ENCODE measurements at regions not wholly inside any gene's neighbourhood (a gene's known extent, or its start where the extent isn't known, plus 50 kb on each side); places are given as distances from the start of the nearest gene placed in this dataset.

DNA sequence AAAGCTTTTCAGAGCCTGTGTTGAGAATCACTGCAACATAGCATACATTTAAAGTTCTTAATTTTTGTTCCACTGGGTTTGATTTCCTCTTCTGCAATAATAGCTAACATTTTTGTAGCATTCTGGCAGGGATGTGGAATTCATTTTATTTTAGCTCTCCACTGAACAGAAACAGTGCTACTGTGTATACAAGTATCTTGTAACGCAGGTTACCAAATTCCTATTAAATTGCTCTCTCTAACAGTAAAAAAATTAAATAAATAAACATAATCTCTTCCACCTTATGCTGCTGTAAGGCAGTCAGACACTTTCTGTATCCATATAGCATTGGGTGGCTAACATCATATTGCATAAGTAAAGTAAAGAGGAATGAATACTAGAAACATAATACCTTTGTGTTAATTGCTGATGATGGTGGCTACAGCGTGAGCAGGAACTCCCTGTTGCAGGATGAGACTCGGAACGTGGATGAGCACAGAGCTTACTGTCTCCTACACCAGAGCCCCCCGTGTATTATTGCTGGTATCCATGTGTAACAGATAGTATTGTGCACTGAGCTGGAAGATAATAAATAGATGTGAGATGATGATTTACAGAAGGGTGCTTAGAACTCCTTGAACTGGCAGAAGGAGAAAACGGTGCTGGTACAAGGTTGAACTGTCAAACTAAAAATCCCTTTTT is 276.9 kb upstream of the SNX7 start:
- no TSS peak for BruUV-seq (replicated peaks)
- Histone ChIP-seq H3K27ac (ENCODE audit: low read depth, low read length, poor library complexity, severe bottlenecking) (no peak overlapping the region), H3K4me3 (ENCODE audit: low read depth, low read length, poor library complexity, severe bottlenecking) (no peak overlapping the region), H3K36me3 (ENCODE audit: insufficient read depth, low read length, poor library complexity, severe bottlenecking) (no peaks in the 10 kb centered on the region), H3K27me3 (replicated peaks; ENCODE audit: insufficient read depth, low read depth, low read length, poor library complexity) (no peaks in the 10 kb centered on the region), H3K9me3 (ENCODE audit: low read depth, low read length, poor library complexity, severe bottlenecking) (no peaks in the 10 kb centered on the region), H3K4me1 (ENCODE audit: insufficient read depth, low read length, poor library complexity, severe bottlenecking) (peaks cover 63% of the 10 kb centered on the region)
- ChIA-PET POLR2A (ENCODE audit: low non-redundant PET) (interaction anchor here (0.5 to 0.6 kb wide), 3 partner anchors 12 to 365 kb away, joined by 3 to 4 read pairs (median 4); no protein-coding TSS in a partner anchor), CTCF (no interaction called here)
- TF ChIP-seq, protein P1, sequence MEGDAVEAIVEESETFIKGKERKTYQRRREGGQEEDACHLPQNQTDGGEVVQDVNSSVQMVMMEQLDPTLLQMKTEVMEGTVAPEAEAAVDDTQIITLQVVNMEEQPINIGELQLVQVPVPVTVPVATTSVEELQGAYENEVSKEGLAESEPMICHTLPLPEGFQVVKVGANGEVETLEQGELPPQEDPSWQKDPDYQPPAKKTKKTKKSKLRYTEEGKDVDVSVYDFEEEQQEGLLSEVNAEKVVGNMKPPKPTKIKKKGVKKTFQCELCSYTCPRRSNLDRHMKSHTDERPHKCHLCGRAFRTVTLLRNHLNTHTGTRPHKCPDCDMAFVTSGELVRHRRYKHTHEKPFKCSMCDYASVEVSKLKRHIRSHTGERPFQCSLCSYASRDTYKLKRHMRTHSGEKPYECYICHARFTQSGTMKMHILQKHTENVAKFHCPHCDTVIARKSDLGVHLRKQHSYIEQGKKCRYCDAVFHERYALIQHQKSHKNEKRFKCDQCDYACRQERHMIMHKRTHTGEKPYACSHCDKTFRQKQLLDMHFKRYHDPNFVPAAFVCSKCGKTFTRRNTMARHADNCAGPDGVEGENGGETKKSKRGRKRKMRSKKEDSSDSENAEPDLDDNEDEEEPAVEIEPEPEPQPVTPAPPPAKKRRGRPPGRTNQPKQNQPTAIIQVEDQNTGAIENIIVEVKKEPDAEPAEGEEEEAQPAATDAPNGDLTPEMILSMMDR (conservative IDR thresholded peaks at IDR 0.05; ENCODE audit: low read depth, low read length) = no peak
- no peak for TF ChIP-seq EZH2 (IDR thresholded peaks at IDR 0.05; ENCODE audit: borderline replicate concordance, low read depth, low read length, poor library complexity, severe bottlenecking)
- intact Hi-C loops (cut with micrococcal nuclease; ENCODE audit: unreplicated experiment) = no loop called here
- DNase-seq (ENCODE audit: low spot score) = no peak

DNA sequence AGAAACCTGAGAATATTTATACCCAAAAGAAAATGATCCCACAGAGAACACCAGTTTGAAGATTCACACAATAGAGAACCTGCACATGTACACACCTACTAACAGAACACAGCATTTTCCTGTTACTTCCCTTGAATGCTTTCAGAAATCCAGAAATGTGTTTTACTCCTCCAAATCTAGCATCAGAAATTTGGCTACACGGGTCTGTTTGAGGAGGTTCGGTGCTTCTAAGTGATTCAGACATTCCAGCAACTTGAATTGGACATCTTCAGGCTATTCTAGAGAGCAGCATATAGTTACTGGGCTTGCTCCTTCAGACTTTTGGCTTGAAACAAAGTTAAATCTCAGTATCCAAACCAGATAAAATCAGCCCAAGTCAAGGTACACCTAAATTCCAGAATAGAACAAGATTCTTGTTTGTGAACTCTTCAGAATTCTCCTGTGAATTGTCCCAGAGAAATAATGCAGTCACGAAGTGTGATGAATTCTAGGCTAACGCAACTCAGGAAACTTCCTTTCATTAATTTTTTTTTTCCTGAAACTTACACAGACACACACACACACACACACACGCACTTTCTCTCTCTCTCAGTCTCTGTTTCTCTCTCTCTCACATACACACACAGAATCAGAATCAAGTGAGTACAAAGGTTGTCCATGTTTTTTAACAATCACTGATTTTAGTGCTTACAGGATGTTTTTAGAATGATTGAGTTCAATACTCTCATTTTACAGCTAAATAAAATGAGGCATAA is 278.4 kb upstream of the SNX7 start:
- ChIA-PET POLR2A (ENCODE audit: low non-redundant PET) (no interaction called here), CTCF (no interaction called here)
- Histone ChIP-seq H3K4me3 (ENCODE audit: low read depth, low read length, poor library complexity, severe bottlenecking) (no peak overlapping the region), H3K4me1 (ENCODE audit: insufficient read depth, low read length, poor library complexity, severe bottlenecking) (peaks cover 50% of the 10 kb centered on the region), H3K36me3 (ENCODE audit: insufficient read depth, low read length, poor library complexity, severe bottlenecking) (no peaks in the 10 kb centered on the region), H3K9me3 (ENCODE audit: low read depth, low read length, poor library complexity, severe bottlenecking) (no peaks in the 10 kb centered on the region), H3K27ac (ENCODE audit: low read depth, low read length, poor library complexity, severe bottlenecking) (no peak overlapping the region), H3K27me3 (replicated peaks; ENCODE audit: insufficient read depth, low read depth, low read length, poor library complexity) (no peaks in the 10 kb centered on the region)
- intact Hi-C loops (cut with micrococcal nuclease; ENCODE audit: unreplicated experiment) = no loop called here
- no peak for DNase-seq (ENCODE audit: low spot score)
- TF ChIP-seq, protein P1 (conservative IDR thresholded peaks at IDR 0.05; ENCODE audit: low read depth, low read length) = no peak
- no peak for TF ChIP-seq EZH2 (IDR thresholded peaks at IDR 0.05; ENCODE audit: borderline replicate concordance, low read depth, low read length, poor library complexity, severe bottlenecking)
- no TSS peak for BruUV-seq (replicated peaks)

DNA sequence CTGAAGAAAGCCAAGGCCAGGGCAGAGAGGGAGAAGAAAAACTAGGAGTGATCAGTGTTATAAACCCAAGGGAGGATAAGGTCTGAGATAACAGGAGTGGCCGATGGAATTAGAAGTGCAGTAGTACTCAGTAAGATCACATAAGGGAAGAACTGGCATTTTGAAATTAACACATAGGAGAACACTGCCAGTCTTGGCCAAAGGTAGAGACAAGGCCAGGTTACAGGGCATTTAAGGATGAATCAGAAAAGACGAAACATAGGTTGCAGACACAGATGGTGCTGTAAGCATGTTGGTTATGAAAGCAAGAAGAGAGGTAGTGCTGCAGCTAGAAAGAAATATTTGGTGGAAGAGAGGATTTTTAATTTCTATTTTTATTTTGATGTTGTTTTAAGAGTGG is 278.9 kb upstream of the SNX7 start:
- POLR2A ChIA-PET (ENCODE audit: low non-redundant PET) = no interaction called here
- no peak overlapping the region for H3K27ac ChIP-seq (ENCODE audit: low read depth, low read length, poor library complexity, severe bottlenecking)
- intact Hi-C loops (cut with micrococcal nuclease; ENCODE audit: unreplicated experiment) = no loop called here
- BruUV-seq (replicated peaks) = no TSS peak
- TF ChIP-seq, protein P1 (conservative IDR thresholded peaks at IDR 0.05; ENCODE audit: low read depth, low read length) = no peak
- TF ChIP-seq EZH2 (IDR thresholded peaks at IDR 0.05; ENCODE audit: borderline replicate concordance, low read depth, low read length, poor library complexity, severe bottlenecking) = no peak
- H3K9me3 ChIP-seq (ENCODE audit: low read depth, low read length, poor library complexity, severe bottlenecking) = no peaks in the 10 kb centered on the region
- no peaks in the 10 kb centered on the region for H3K27me3 ChIP-seq (replicated peaks; ENCODE audit: insufficient read depth, low read depth, low read length, poor library complexity)
- H3K4me1 ChIP-seq (ENCODE audit: insufficient read depth, low read length, poor library complexity, severe bottlenecking) = peaks cover 44% of the 10 kb centered on the region
- DNase-seq (ENCODE audit: low spot score) = no peak
- CTCF ChIA-PET = no interaction called here
- H3K4me3 ChIP-seq (ENCODE audit: low read depth, low read length, poor library complexity, severe bottlenecking) = no peak overlapping the region
- H3K36me3 ChIP-seq (ENCODE audit: insufficient read depth, low read length, poor library complexity, severe bottlenecking) = no peaks in the 10 kb centered on the region

Data from A673 (cell line).